Endothelial cell of umbilical vein (primary cell): ENCODE measurements at regions not wholly inside any gene's neighbourhood (a gene's known extent, or its start where the extent isn't known, plus 50 kb on each side); places are given as distances from the start of the nearest gene placed in this dataset.
"Not testable (repeated sequence)": the region's sequence is repeated elsewhere in the genome, so short reads cannot be mapped to it uniquely, and the experiment has no call there.

Experiments used
- BruUV-seq: library from RNA; stranded (reverse); fragments of 400-500 nt; replicated peaks from 2 replicates; lab custom pipeline; 2021; lab: Mats Ljungman, UMichigan
- CTCF ChIA-PET: fragments of 300-600, 350-600 bp; sonication (Branson Sonifier 250); formaldehyde crosslinking; loops from one replicate; lab custom pipeline; 2021; ENCODE audit warnings: antibody characterized with exemption, inconsistent platforms; lab: Charles Lee
- POLR2A ChIA-PET: fragments of 300-600, 350-600 bp; sonication (Branson Sonifier 250); formaldehyde crosslinking; loops from one replicate; lab custom pipeline; 2021; ENCODE audit warnings: antibody characterized with exemption, inconsistent platforms; lab: Charles Lee
- DNase-seq: peaks from one replicate; pipeline ENCODE4 v3.0.0-alpha.2; 2011; ENCODE audit warnings: low read depth, low spot score
- FAIRE-seq: peaks from 2 replicates; lab custom pipeline; 2011; peaks lifted over from hg19 to GRCh38; lab: Jason Lieb, UNC
- H2AFZ ChIP-seq: 2 replicates; pipeline ENCODE4 v1.6.0; 2012; ENCODE audit warnings: low read depth, low read length, control low read depth, inconsistent platforms
- H3K27ac ChIP-seq: 2 replicates; pipeline ENCODE4 v1.5.1; 2011; ENCODE audit warnings: low read depth, mild to moderate bottlenecking, control low read depth, low read length, moderate library complexity; ENCODE audit not compliant: insufficient read depth
- H3K27me3 ChIP-seq, 2 experiments: 2 replicates each; pipeline versions ENCODE4 v1.6.0 to v1.6.1; 2011; ENCODE audit warnings: low read length in 2 of 2, mixed read lengths in 1 of 2; ENCODE audit not compliant: control insufficient read depth in 2 of 2, insufficient read depth in 2 of 2
- H3K36me3 ChIP-seq, 2 experiments: 2 replicates in 1 of 2; 3 replicates in 1 of 2; pipeline ENCODE4 v1.5.1; 2011; ENCODE audit warnings: low read length in 2 of 2, mild to moderate bottlenecking in 1 of 2, moderate library complexity in 1 of 2; ENCODE audit not compliant: control insufficient read depth in 2 of 2, insufficient read depth in 2 of 2; ENCODE audit errors: extremely low read depth in 1 of 2
- H3K4me1 ChIP-seq: 3 replicates; pipeline ENCODE4 v1.5.1; 2011; ENCODE audit warnings: mild to moderate bottlenecking, low read length; ENCODE audit not compliant: control insufficient read depth, insufficient read depth; ENCODE audit errors: extremely low read depth
- H3K4me2 ChIP-seq: 2 replicates; pipeline ENCODE4 v1.6.1; 2011; ENCODE audit warnings: low read length, control low read depth, mixed read lengths; ENCODE audit not compliant: insufficient read depth
- H3K4me3 ChIP-seq, 3 experiments: fragments of 200-600 bp in 1 of 3; sonication (generic), shearing (Covaris generic) in 1 of 3; replicated peaks in 1 of 3; 2 replicates each; pipeline ENCODE4 v1.5.1; 2011 to 2016; ENCODE audit warnings: control low read depth in 3 of 3, low read length in 3 of 3, mild to moderate bottlenecking in 2 of 3, inconsistent platforms in 1 of 3, low read depth in 1 of 3, moderate library complexity in 1 of 3; ENCODE audit not compliant: insufficient read depth in 1 of 3
- H3K79me2 ChIP-seq: 2 replicates; pipeline ENCODE4 v1.6.0; 2012; ENCODE audit warnings: low read length, inconsistent platforms; ENCODE audit not compliant: control insufficient read depth, insufficient read depth
- H3K9ac ChIP-seq: replicated peaks from 2 replicates; pipeline ENCODE3; 2011; ENCODE audit warnings: low read length, control low read depth; ENCODE audit not compliant: insufficient read depth; ENCODE audit errors: extremely low read depth
- H3K9me1 ChIP-seq: replicated peaks from 3 replicates; pipeline ENCODE4 v1.6.0; 2011; ENCODE audit warnings: mild to moderate bottlenecking, low read length; ENCODE audit not compliant: control insufficient read depth, insufficient read depth; ENCODE audit errors: extremely low read depth
- H3K9me3 ChIP-seq: replicated peaks from 2 replicates; pipeline ENCODE4 v1.5.1; 2012; ENCODE audit warnings: low read length, inconsistent platforms; ENCODE audit not compliant: control insufficient read depth, insufficient read depth
- H4K20me1 ChIP-seq: replicated peaks from 2 replicates; pipeline ENCODE3; 2011; ENCODE audit warnings: mild to moderate bottlenecking, low read length; ENCODE audit not compliant: control insufficient read depth, insufficient read depth; ENCODE audit errors: extremely low read depth
- EZH2 ChIP-seq: IDR thresholded peaks from 2 replicates; pipeline ENCODE4 v1.6.1; 2012; ENCODE audit warnings: borderline replicate concordance, low read depth, mild to moderate bottlenecking, moderate library complexity, low read length, inconsistent platforms; ENCODE audit not compliant: severe bottlenecking
- FOS ChIP-seq: IDR thresholded peaks from 2 replicates; pipeline ENCODE4 v1.6.1; 2011; ENCODE audit warnings: mild to moderate bottlenecking, low read length, moderate library complexity, borderline replicate concordance; ENCODE audit not compliant: insufficient read depth
- GATA2 ChIP-seq: IDR thresholded peaks from 2 replicates; pipeline ENCODE4 v1.7.0; 2011; ENCODE audit warnings: low read depth, mild to moderate bottlenecking, moderate library complexity, mixed read lengths, low read length; ENCODE audit not compliant: insufficient read length, insufficient read depth
- JUN ChIP-seq: IDR thresholded peaks from 2 replicates; pipeline ENCODE4 v1.6.1; 2011; ENCODE audit warnings: borderline replicate concordance, low read depth; ENCODE audit not compliant: insufficient read length, insufficient read depth
- MYC ChIP-seq: IDR thresholded peaks from one replicate; pipeline ENCODE4 v1.6.1; 2011; ENCODE audit warnings: mild to moderate bottlenecking, low read depth, low read length
- POLR2A ChIP-seq: IDR thresholded peaks from 2 replicates; pipeline ENCODE4 v1.6.1; 2012; ENCODE audit warnings: low read depth, mild to moderate bottlenecking, control low read depth, low read length
- POLR2AphosphoS5 ChIP-seq: IDR thresholded peaks from 2 replicates; pipeline ENCODE4 v1.6.1; 2012; ENCODE audit warnings: low read depth, mild to moderate bottlenecking, control low read depth, low read length, moderate library complexity; ENCODE audit not compliant: insufficient read depth
- dilution Hi-C: fragments of 300-500 bp; cut with MboI; formaldehyde crosslinking; loops from one replicate; pipeline ENCODE4 v1.15.0; 2019; ENCODE audit warnings: low sequenced_read_pairs; ENCODE audit not compliant: extremely low pct_ligation_motif_present
- intact Hi-C: fragments of 100-400 bp; cut with micrococcal nuclease; formaldehyde crosslinking; loops from one replicate; pipeline ENCODE4 v1.10.0; 2022
- TF ChIP-seq, protein P1 (sequence below): IDR thresholded peaks from 2 replicates; pipeline ENCODE4 v1.6.1; 2011; ENCODE audit not compliant: insufficient read depth, insufficient read length
- TF ChIP-seq, protein P2 (sequence below), 2 donors: IDR thresholded peaks; 1 replicate in 1 of 2; 2 replicates in 1 of 2; pipeline ENCODE4 v1.5.1; 2011; ENCODE audit warnings: low read length in 2 of 2, mild to moderate bottlenecking in 2 of 2, moderate library complexity in 2 of 2, control low read depth in 1 of 2, inconsistent platforms in 1 of 2, low read depth in 1 of 2; ENCODE audit not compliant: insufficient read depth in 1 of 2; ENCODE audit errors: extremely low read depth in 1 of 2

DNA sequence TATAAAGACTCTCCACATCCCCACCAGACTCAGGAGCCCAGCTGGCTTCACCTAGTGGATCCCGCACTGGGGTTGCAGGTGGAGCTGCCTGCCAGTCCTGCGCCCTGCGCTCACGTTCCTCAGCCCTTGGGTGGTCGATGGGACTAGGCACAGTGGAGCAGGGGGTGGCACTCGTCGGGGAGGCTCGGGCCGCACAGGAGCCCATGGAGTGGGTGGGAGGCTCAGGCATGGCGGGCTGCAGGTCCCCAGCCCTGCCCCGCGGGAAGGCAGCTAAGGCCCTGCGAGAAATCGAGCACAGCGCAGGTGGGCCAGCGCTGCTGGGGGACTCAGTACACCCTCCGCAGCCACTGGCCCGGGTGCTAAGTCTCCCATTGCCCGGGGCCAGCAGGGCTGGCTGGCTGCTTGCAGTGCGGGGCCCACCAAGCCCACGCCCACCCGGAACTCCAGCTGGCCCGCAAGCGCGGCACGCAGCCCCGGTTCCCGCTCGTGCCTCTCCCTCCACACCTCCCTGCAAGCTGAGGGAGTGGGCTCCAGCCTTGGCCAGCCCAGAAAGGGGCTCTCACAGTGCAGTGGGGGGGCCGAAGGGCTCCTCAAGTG, 371.8 kb downstream of the PRDM5 start:
- H3K9me1 ChIP-seq, H3K4me2 ChIP-seq, dilution Hi-C loops, BruUV-seq, H3K4me3 ChIP-seq, H3K79me2 ChIP-seq, H3K9me3 ChIP-seq, DNase-seq, H3K27me3 ChIP-seq, POLR2A ChIA-PET, H3K9ac ChIP-seq, FAIRE-seq, H2AFZ ChIP-seq, H3K27ac ChIP-seq, intact Hi-C loops, H3K4me1 ChIP-seq, CTCF ChIA-PET, H4K20me1 ChIP-seq, H3K36me3 ChIP-seq: not testable (repeated sequence)

DNA sequence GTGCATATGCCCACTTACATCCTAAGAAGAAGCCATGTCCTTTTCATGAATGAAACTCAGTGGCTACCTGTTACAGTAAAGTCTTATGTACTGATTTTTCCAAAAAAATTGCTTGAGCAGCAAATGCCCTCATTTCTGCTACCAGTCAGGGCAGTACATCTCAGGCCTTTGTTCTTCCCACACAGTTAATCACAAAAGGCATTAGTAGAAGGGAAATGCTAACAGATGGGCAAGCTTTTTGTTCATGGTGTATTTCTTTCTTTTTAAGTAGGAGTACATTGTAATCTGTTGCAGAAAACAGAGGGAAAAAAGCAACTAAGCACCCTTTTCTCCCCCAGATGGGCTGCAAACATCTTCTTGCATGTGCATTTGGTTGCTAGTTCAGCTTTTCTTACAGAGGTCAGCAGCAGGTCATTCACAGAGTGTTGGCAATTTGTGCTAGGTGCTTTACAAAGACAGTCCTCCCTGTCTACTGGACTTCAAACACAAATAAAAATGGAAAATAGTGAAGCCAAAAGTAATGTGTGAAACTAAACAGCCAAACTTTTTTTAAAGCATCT, 373.4 kb downstream of the PRDM5 start:
- no peak for FAIRE-seq
- no peak for DNase-seq
- Histone ChIP-seq H4K20me1 (no peaks in the 10 kb centered on the region), H3K9ac (no peak overlapping the region), H3K4me1 (no peaks in the 10 kb centered on the region), H3K9me3 (no peaks in the 10 kb centered on the region), H3K79me2 (no peaks in the 10 kb centered on the region), H3K36me3 (no peaks in the 10 kb centered on the region), H3K9me1 (no peaks in the 10 kb centered on the region), H3K4me2 (no peak overlapping the region), H2AFZ (no peak overlapping the region), H3K27me3 (no peaks in the 10 kb centered on the region), H3K4me3 (no peak overlapping the region), H3K27ac (no peak overlapping the region)
- BruUV-seq: no TSS peak
- intact Hi-C loops: no loop called here
- TF ChIP-seq GATA2: no peak
- TF ChIP-seq POLR2AphosphoS5: no peak
- TF ChIP-seq EZH2: no peak
- TF ChIP-seq, protein P1, sequence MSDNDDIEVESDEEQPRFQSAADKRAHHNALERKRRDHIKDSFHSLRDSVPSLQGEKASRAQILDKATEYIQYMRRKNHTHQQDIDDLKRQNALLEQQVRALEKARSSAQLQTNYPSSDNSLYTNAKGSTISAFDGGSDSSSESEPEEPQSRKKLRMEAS: no peak
- TF ChIP-seq, protein P2, sequence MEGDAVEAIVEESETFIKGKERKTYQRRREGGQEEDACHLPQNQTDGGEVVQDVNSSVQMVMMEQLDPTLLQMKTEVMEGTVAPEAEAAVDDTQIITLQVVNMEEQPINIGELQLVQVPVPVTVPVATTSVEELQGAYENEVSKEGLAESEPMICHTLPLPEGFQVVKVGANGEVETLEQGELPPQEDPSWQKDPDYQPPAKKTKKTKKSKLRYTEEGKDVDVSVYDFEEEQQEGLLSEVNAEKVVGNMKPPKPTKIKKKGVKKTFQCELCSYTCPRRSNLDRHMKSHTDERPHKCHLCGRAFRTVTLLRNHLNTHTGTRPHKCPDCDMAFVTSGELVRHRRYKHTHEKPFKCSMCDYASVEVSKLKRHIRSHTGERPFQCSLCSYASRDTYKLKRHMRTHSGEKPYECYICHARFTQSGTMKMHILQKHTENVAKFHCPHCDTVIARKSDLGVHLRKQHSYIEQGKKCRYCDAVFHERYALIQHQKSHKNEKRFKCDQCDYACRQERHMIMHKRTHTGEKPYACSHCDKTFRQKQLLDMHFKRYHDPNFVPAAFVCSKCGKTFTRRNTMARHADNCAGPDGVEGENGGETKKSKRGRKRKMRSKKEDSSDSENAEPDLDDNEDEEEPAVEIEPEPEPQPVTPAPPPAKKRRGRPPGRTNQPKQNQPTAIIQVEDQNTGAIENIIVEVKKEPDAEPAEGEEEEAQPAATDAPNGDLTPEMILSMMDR (IDR thresholded peaks at IDR 0.05; ENCODE audit: extremely low read depth in 1 of 2, insufficient read depth in 1 of 2, low read depth in 1 of 2, low read length in 2 of 2): no peak
- no peak for TF ChIP-seq POLR2A
- no peak for TF ChIP-seq FOS
- no peak for TF ChIP-seq JUN
- TF ChIP-seq MYC: no peak
- dilution Hi-C loops: no loop called here
- ChIA-PET CTCF (no interaction called here), POLR2A (no interaction called here)
